CD8-positive, alpha-beta memory T cell (primary cell): ENCODE measurements at regions not wholly inside any gene's neighbourhood (a gene's known extent, or its start where the extent isn't known, plus 50 kb on each side); places are given as distances from the start of the nearest gene placed in this dataset.
A peak's percentile ranks its signal among the peaks of the same experiment; 100 is the strongest.

Source experiments
- CTCF ChIA-PET: fragments of 350-600 bp; sonication (Branson Sonifier 250); formaldehyde crosslinking; loops from one replicate; lab custom pipeline; 2021; ENCODE audit warnings: antibody characterized with exemption; lab: Charles Lee
- POLR2A ChIA-PET: fragments of 350-600 bp; sonication (Branson Sonifier 250); formaldehyde crosslinking; loops from one replicate; lab custom pipeline; 2021; ENCODE audit warnings: antibody characterized with exemption; lab: Charles Lee
- DNase-seq, 5 donors: peaks; one replicate each; pipeline versions ENCODE4 v3.0.0 to v3.0.0-alpha.2; 2020 to 2022; ENCODE audit warnings: mixed read lengths in 1 of 5
- H3K27ac ChIP-seq: one replicate; pipeline ENCODE4 v1.7.0; 2013; ENCODE audit warnings: low read depth, mild to moderate bottlenecking, low read length, moderate library complexity
- H3K27me3 ChIP-seq: 2 replicates; pipeline ENCODE4 v1.7.0; 2013; ENCODE audit warnings: low read length, mild to moderate bottlenecking; ENCODE audit not compliant: insufficient read depth, poor library complexity, severe bottlenecking
- H3K36me3 ChIP-seq: 2 replicates; pipeline ENCODE4 v1.7.0; 2013; ENCODE audit warnings: mild to moderate bottlenecking, low read length, moderate library complexity; ENCODE audit not compliant: insufficient read depth
- H3K4me1 ChIP-seq: 2 replicates; pipeline ENCODE4 v1.7.0; 2013; ENCODE audit warnings: mild to moderate bottlenecking, low read length, moderate library complexity; ENCODE audit not compliant: insufficient read depth
- H3K4me3 ChIP-seq: 2 replicates; pipeline ENCODE4 v1.7.0; 2013; ENCODE audit warnings: mild to moderate bottlenecking, low read length
- H3K9me3 ChIP-seq: 2 replicates; pipeline ENCODE4 v1.7.0; 2013; ENCODE audit warnings: mild to moderate bottlenecking, low read length
- H3K27ac Mint-ChIP-seq, 8 donors: one replicate each; pipeline ENCODE4 v1.8.0; 2020 to 2021; ENCODE audit warnings: mixed read lengths in 8 of 8, mild to moderate bottlenecking in 6 of 8, inconsistent platforms in 3 of 8, moderate library complexity in 3 of 8
- H3K27me3 Mint-ChIP-seq, 2 donors: one replicate each; pipeline ENCODE4 v1.8.0; 2020 to 2021; ENCODE audit warnings: mixed read lengths in 2 of 2, mild to moderate bottlenecking in 1 of 2, moderate library complexity in 1 of 2
- H3K36me3 Mint-ChIP-seq, 3 donors: one replicate each; pipeline ENCODE4 v1.8.0; 2020 to 2021; ENCODE audit warnings: mixed read lengths in 3 of 3, inconsistent platforms in 1 of 3, mild to moderate bottlenecking in 1 of 3
- H3K4me1 Mint-ChIP-seq, 3 donors: one replicate each; pipeline ENCODE4 v1.8.0; 2020 to 2021; ENCODE audit warnings: mixed read lengths in 3 of 3, inconsistent platforms in 1 of 3, mild to moderate bottlenecking in 1 of 3
- H3K4me3 Mint-ChIP-seq, 7 donors: one replicate each; pipeline ENCODE4 v1.8.0; 2020 to 2021; ENCODE audit warnings: mixed read lengths in 7 of 7, mild to moderate bottlenecking in 6 of 7, moderate library complexity in 4 of 7, inconsistent platforms in 2 of 7
- H3K9me3 Mint-ChIP-seq, 5 donors: one replicate each; pipeline ENCODE4 v1.8.0; 2020 to 2022; ENCODE audit warnings: mixed read lengths in 5 of 5, mild to moderate bottlenecking in 3 of 5, moderate library complexity in 2 of 5, inconsistent platforms in 1 of 5

GRCh38 chr14:71483154-71483553, 449.1 kb upstream of the RGS6 start:
- Mint-ChIP-seq H3K9me3 (no peaks in the 10 kb centered on the region), H3K27me3 (no peaks in the 10 kb centered on the region), H3K4me3 (no peak overlapping the region), H3K36me3 (peaks cover 0 to 19% (median 12%) of the 10 kb centered on the region in 3 donors), H3K27ac (peak overlapping the region in 1 of 8 donors; percentile 42), H3K4me1 (peaks cover 15 to 35% (median 27%) of the 10 kb centered on the region in 3 donors)
- no peaks in the 10 kb centered on the region for H3K36me3 ChIP-seq
- no peak overlapping the region for H3K4me3 ChIP-seq
- ChIA-PET POLR2A (no interaction called here), CTCF (interaction anchor here (2.1 kb wide), 1 partner anchor 10 kb away, joined by 6 read pairs; no protein-coding TSS in a partner anchor)
- H3K4me1 ChIP-seq = no peaks in the 10 kb centered on the region
- no peaks in the 10 kb centered on the region for H3K27me3 ChIP-seq
- H3K27ac ChIP-seq = no peak overlapping the region
- no peaks in the 10 kb centered on the region for H3K9me3 ChIP-seq
- no peak for DNase-seq

DNA sequence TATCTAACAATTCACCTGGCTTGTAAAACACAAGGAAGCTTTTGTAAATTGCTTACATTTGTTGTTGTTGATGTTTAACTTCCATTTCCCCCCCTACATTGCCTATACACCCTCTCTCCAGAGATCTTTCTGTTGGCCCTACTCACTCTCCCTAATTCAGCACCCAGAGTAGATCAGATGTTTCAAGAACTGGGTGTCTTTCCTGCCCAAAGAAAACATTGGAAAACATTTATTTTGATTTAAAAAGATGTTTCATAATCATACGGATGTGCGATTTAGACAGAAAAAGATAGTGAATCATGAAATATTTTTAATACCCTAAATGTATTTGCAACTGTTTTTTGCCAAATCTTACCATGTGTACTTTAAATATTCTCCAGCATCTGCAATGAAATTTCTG, 446.4 kb upstream of the RGS6 start:
- peaks cover 12 to 29% (median 16%) of the 10 kb centered on the region in 3 donors for H3K4me1 Mint-ChIP-seq
- no peaks in the 10 kb centered on the region for H3K36me3 ChIP-seq
- no peak overlapping the region for H3K4me3 ChIP-seq
- CTCF ChIA-PET = no interaction called here
- no peak overlapping the region for H3K4me3 Mint-ChIP-seq
- H3K36me3 Mint-ChIP-seq = peaks cover 0 to 19% (median 12%) of the 10 kb centered on the region in 3 donors
- H3K9me3 Mint-ChIP-seq = no peaks in the 10 kb centered on the region
- H3K27me3 ChIP-seq = no peaks in the 10 kb centered on the region
- DNase-seq = no peak
- no peaks in the 10 kb centered on the region for H3K4me1 ChIP-seq
- POLR2A ChIA-PET = no interaction called here
- H3K27ac ChIP-seq = no peak overlapping the region
- no peaks in the 10 kb centered on the region for H3K9me3 ChIP-seq
- H3K27ac Mint-ChIP-seq = peak overlapping the region in 1 of 8 donors; percentile 38
- no peaks in the 10 kb centered on the region for H3K27me3 Mint-ChIP-seq

- H3K27ac Mint-ChIP-seq = peak overlapping the region in 1 of 8 donors; percentile 52
- Histone ChIP-seq H3K4me1 (no peaks in the 10 kb centered on the region), H3K27me3 (no peaks in the 10 kb centered on the region), H3K27ac (no peak overlapping the region), H3K36me3 (no peaks in the 10 kb centered on the region), H3K4me3 (no peak overlapping the region), H3K9me3 (no peaks in the 10 kb centered on the region)
- no peaks in the 10 kb centered on the region for H3K9me3 Mint-ChIP-seq
- H3K4me3 Mint-ChIP-seq = no peak overlapping the region
- peaks cover 14 to 32% (median 16%) of the 10 kb centered on the region in 3 donors for H3K4me1 Mint-ChIP-seq
- ChIA-PET POLR2A (no interaction called here), CTCF (no interaction called here)
- peaks cover 0 to 19% (median 12%) of the 10 kb centered on the region in 3 donors for H3K36me3 Mint-ChIP-seq
- H3K27me3 Mint-ChIP-seq = no peaks in the 10 kb centered on the region
- no peak for DNase-seq
These were observed 445.9 kb upstream of the RGS6 start for GRCh38 chr14:71486279-71486678.

DNA sequence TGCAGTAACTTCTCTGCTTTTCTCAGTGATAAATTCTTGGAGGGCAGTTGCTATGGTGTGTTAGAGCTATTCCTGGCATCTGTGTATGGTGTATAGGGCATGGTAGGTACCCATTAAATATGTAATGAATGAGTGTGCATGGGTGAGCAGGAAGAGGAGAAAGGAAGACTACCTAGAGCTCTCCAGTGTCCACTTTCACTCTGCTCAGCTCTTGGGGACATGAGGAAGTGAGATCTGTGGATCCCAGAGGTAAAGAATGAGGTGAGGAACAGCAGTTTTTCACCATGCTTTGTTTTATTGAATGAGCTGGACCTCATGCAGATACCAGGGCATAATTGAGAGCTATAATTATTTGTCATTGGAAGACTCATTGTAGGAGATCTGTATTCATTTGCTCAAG, 444.8 kb upstream of the RGS6 start:
- no peak for DNase-seq

GRCh38 chr14:71487941-71488340, 444.3 kb upstream of the RGS6 start:
- H3K36me3 ChIP-seq = no peaks in the 10 kb centered on the region
- no peak for DNase-seq
- ChIA-PET CTCF (no interaction called here), POLR2A (no interaction called here)
- Mint-ChIP-seq H3K4me1 (peaks cover 16 to 34% (median 19%) of the 10 kb centered on the region in 3 donors), H3K4me3 (no peak overlapping the region), H3K36me3 (peaks cover 0 to 19% (median 12%) of the 10 kb centered on the region in 3 donors), H3K27me3 (no peaks in the 10 kb centered on the region), H3K9me3 (no peaks in the 10 kb centered on the region), H3K27ac (peak overlapping the region in 1 of 8 donors; percentile 14)
- no peaks in the 10 kb centered on the region for H3K9me3 ChIP-seq
- no peak overlapping the region for H3K27ac ChIP-seq
- H3K27me3 ChIP-seq = no peaks in the 10 kb centered on the region
- no peak overlapping the region for H3K4me3 ChIP-seq
- no peaks in the 10 kb centered on the region for H3K4me1 ChIP-seq

More for the DNA sequence above, 444.8 kb upstream of the RGS6 start:
- Histone ChIP-seq H3K27ac (no peak overlapping the region), H3K4me1 (no peaks in the 10 kb centered on the region), H3K36me3 (no peaks in the 10 kb centered on the region), H3K9me3 (no peaks in the 10 kb centered on the region), H3K4me3 (no peak overlapping the region), H3K27me3 (no peaks in the 10 kb centered on the region)
- Mint-ChIP-seq H3K4me1 (peaks cover 16 to 34% (median 19%) of the 10 kb centered on the region in 3 donors), H3K4me3 (no peak overlapping the region), H3K36me3 (peaks cover 0 to 19% (median 12%) of the 10 kb centered on the region in 3 donors), H3K27me3 (no peaks in the 10 kb centered on the region), H3K27ac (peak overlapping the region in 2 of 8 donors; percentile 0 to 14), H3K9me3 (no peaks in the 10 kb centered on the region)
- CTCF ChIA-PET = no interaction called here
- POLR2A ChIA-PET = no interaction called here

DNA sequence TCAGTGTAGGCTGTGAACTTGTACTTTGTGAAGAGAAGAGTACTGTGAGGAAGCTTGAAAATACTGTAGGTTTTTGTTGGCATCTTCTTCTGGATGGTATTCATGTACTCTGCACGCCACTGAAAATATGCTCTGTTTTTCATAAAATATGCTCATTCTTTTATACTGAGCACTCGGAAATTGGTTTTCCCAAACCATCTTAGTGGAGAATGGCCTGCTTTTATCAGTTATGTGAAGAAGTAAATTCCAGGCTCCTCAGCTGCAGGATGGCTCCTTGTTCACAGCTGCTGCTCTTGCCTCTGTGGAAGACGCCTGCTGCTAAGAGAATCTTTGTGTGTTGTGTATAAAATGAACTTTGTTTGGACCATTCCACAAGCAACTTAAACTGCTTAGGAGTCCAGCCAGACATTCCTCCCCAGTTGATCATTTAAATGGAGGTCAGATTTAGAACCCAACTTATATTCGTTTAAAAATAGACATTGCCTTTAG, 443.5 kb upstream of the RGS6 start:
- H3K4me1 Mint-ChIP-seq = peaks cover 11 to 32% (median 17%) of the 10 kb centered on the region in 3 donors

GRCh38 chr14:71489742-71490141, 442.5 kb upstream of the RGS6 start:
- H3K4me3 Mint-ChIP-seq = no peak overlapping the region
- ChIA-PET POLR2A (no interaction called here), CTCF (no interaction called here)
- H3K4me1 Mint-ChIP-seq = peaks cover 10 to 30% (median 19%) of the 10 kb centered on the region in 3 donors
- H3K4me3 ChIP-seq = no peak overlapping the region
- peak overlapping the region in 1 of 8 donors; percentile 52 for H3K27ac Mint-ChIP-seq
- no peak overlapping the region for H3K27ac ChIP-seq
- no peaks in the 10 kb centered on the region for H3K9me3 Mint-ChIP-seq
- H3K4me1 ChIP-seq = no peaks in the 10 kb centered on the region
- no peaks in the 10 kb centered on the region for H3K27me3 Mint-ChIP-seq
- no peaks in the 10 kb centered on the region for H3K27me3 ChIP-seq
- H3K9me3 ChIP-seq = no peaks in the 10 kb centered on the region
- peaks cover under 1 to 13% (median 3%) of the 10 kb centered on the region in 3 donors for H3K36me3 Mint-ChIP-seq
- H3K36me3 ChIP-seq = no peaks in the 10 kb centered on the region
- no peak for DNase-seq

More for the DNA sequence above, 443.5 kb upstream of the RGS6 start:
- H3K4me1 ChIP-seq = no peaks in the 10 kb centered on the region
- Mint-ChIP-seq H3K36me3 (peaks cover 0 to 16% (median 6%) of the 10 kb centered on the region in 3 donors), H3K27ac (no peak overlapping the region), H3K27me3 (no peaks in the 10 kb centered on the region), H3K9me3 (no peaks in the 10 kb centered on the region), H3K4me3 (no peak overlapping the region)
- no peak for DNase-seq
- H3K27ac ChIP-seq = no peak overlapping the region
- no peak overlapping the region for H3K4me3 ChIP-seq
- H3K9me3 ChIP-seq = no peaks in the 10 kb centered on the region
- ChIA-PET POLR2A (no interaction called here), CTCF (no interaction called here)
- H3K36me3 ChIP-seq = no peaks in the 10 kb centered on the region
- H3K27me3 ChIP-seq = no peaks in the 10 kb centered on the region

GRCh38 chr14:71491931-71492330, 440.3 kb upstream of the RGS6 start:
- no peaks in the 10 kb centered on the region for H3K9me3 ChIP-seq
- DNase-seq = no peak
- H3K4me3 ChIP-seq = no peak overlapping the region
- peaks cover 0 to 3% (median 0%) of the 10 kb centered on the region in 5 donors for H3K9me3 Mint-ChIP-seq
- H3K4me3 Mint-ChIP-seq = no peak overlapping the region
- ChIA-PET CTCF (no interaction called here), POLR2A (no interaction called here)
- peaks cover 9 to 26% (median 20%) of the 10 kb centered on the region in 3 donors for H3K4me1 Mint-ChIP-seq
- no peaks in the 10 kb centered on the region for H3K27me3 Mint-ChIP-seq
- H3K36me3 ChIP-seq = no peaks in the 10 kb centered on the region
- no peaks in the 10 kb centered on the region for H3K27me3 ChIP-seq
- peak overlapping the region in 2 of 8 donors; percentile 30 to 54 for H3K27ac Mint-ChIP-seq
- no peaks in the 10 kb centered on the region for H3K4me1 ChIP-seq
- peaks cover 4 to 10% (median 9%) of the 10 kb centered on the region in 3 donors for H3K36me3 Mint-ChIP-seq
- H3K27ac ChIP-seq = no peak overlapping the region
